ENCODE measurements at regions not wholly inside any gene's neighbourhood (a gene's known extent, or its start where the extent isn't known, plus 50 kb on each side); places are given as distances from the start of the nearest gene placed in this dataset.

DNA sequence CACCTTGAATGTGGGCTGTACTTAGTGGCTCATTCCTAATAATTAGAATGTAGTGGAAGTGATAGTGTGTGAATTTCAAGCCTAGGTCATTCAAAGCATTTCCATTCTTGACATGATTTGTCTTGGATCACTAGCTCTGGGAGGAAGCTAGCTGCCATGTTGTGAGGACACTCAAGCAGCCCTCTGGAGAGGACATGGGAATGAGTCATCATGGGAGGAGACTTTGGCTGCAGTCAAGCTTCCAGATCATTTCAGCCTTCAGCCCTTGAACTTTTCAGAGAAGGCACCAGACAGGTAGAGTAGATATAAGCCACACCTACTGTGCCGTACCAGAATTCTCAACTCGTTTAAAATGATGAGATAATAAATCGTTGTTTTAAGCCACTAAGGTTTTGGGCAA is 506.9 kb downstream of the ZNF608 start:
- TF ChIP-seq, protein P1, sequence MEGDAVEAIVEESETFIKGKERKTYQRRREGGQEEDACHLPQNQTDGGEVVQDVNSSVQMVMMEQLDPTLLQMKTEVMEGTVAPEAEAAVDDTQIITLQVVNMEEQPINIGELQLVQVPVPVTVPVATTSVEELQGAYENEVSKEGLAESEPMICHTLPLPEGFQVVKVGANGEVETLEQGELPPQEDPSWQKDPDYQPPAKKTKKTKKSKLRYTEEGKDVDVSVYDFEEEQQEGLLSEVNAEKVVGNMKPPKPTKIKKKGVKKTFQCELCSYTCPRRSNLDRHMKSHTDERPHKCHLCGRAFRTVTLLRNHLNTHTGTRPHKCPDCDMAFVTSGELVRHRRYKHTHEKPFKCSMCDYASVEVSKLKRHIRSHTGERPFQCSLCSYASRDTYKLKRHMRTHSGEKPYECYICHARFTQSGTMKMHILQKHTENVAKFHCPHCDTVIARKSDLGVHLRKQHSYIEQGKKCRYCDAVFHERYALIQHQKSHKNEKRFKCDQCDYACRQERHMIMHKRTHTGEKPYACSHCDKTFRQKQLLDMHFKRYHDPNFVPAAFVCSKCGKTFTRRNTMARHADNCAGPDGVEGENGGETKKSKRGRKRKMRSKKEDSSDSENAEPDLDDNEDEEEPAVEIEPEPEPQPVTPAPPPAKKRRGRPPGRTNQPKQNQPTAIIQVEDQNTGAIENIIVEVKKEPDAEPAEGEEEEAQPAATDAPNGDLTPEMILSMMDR (IDR thresholded peaks at IDR 0.05), result no peak
- TF ChIP-seq POLR2A (IDR thresholded peaks at IDR 0.05), result no peak

Data from uterus (tissue), 2 donors.